ENCODE measurements at regions not wholly inside any gene's neighbourhood (a gene's known extent, or its start where the extent isn't known, plus 50 kb on each side); places are given as distances from the start of the nearest gene placed in this dataset.
"Not testable (repeated sequence)": the region's sequence is repeated elsewhere in the genome, so short reads cannot be mapped to it uniquely, and the experiment has no call there.

DNA sequence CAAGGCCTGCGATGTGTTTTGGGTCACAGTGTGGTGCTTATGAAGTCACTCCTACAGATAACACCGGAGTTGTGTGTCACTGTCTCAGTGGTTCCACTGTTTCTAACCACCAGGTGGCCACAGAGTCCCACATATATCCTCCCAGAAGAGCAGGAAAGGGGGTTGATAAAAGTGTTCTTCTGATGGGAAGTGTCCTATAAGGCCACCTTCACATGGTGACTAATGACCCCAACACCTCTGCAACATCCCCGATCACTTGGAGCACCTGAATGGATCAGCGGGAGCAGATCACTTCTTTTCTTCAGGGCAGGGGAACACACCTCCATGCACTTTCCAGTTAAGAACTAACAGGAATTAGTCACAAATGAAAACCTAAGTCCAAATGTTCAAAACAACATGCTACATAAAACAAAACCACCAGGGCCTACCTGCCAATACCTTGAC lies 111.5 kb downstream of the PPIAL4G start:
- not testable (repeated sequence) for H3K4me3 ChIP-seq (ENCODE audit: low read depth, low read length)
- DNase-seq (ENCODE audit: low read depth) = peak; percentile 76
- TF ChIP-seq, protein P1, sequence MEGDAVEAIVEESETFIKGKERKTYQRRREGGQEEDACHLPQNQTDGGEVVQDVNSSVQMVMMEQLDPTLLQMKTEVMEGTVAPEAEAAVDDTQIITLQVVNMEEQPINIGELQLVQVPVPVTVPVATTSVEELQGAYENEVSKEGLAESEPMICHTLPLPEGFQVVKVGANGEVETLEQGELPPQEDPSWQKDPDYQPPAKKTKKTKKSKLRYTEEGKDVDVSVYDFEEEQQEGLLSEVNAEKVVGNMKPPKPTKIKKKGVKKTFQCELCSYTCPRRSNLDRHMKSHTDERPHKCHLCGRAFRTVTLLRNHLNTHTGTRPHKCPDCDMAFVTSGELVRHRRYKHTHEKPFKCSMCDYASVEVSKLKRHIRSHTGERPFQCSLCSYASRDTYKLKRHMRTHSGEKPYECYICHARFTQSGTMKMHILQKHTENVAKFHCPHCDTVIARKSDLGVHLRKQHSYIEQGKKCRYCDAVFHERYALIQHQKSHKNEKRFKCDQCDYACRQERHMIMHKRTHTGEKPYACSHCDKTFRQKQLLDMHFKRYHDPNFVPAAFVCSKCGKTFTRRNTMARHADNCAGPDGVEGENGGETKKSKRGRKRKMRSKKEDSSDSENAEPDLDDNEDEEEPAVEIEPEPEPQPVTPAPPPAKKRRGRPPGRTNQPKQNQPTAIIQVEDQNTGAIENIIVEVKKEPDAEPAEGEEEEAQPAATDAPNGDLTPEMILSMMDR (IDR thresholded peaks at IDR 0.05; ENCODE audit: insufficient read depth, low read length) = peak; percentile 68

DNA sequence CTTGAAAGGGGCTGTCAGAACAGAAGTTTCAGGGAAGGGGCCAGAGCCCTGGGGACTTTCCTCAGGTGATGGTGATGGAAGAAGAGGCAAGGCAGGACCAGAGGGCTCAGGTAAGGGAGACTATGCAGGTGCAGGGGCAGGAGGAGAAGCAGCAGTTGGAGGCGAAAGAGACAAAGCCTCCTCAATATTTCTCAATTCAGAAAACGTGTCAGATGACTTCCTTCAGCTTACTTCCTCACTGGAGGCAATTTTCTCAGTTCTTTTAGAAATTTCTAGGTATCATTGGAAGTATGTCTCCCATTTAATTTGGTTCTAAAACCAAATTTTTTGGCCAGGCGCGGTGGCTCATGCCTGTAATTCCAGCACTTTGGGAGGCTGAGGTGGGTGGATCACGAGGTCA lies 112.4 kb downstream of the PPIAL4G start:
- not testable (repeated sequence) for DNase-seq (ENCODE audit: low read depth); H3K4me3 ChIP-seq (ENCODE audit: low read depth, low read length)

DNA sequence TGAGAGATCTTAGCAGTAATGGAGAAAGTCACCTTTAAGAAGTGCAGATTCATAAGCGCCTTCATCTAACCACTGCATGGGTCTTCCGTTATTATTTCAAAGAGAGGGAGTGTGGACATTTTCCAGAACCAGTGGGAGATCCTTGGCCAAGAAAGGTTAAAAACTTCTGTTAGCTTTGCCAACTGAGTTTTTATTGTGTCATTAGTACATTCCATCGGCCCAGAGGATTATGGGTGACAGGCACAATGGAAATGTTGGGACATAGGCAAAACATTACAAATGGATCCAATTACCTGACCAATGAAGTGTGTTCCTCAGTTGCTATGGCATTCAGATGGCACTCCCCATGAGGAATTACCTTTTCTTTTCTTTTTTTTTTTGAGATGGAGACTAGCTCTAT lies 115.5 kb downstream of the PPIAL4G start:
- DNase-seq (ENCODE audit: low read depth) = no peak
- TF ChIP-seq, protein P1 (IDR thresholded peaks at IDR 0.05; ENCODE audit: insufficient read depth, low read length) = no peak
- no peak overlapping the region for H3K4me3 ChIP-seq (ENCODE audit: low read depth, low read length)

DNA sequence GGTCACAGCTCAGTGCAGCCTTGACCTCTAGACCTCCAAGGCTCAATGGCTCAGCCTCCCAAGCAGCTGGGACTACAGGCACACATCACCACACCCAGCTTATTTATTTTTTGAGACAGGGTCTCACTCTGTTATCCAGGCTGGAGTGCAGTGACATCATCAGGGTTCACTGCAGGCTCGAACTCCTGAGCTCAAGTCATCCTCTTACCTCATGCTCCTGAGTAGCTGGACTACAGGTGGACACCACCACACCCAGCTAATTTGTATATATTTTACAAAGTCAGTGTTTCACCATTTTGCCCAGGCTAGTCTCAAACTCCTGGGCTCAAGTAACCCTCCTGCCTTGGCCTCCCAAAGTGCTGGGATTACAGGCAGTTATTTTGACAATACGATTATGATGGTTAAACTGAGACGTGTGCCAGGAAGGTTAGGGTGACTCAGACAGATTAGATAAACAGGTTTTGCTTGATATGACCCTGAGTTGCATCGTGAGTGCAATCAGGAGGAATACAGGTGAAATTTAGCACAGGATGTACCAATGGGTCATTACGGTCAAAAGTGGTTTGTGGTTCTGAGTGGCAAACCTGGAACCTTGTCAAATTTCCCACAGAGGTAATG lies 116.9 kb downstream of the PPIAL4G start:
- DNase-seq (ENCODE audit: low read depth) = not testable (repeated sequence)

DNA sequence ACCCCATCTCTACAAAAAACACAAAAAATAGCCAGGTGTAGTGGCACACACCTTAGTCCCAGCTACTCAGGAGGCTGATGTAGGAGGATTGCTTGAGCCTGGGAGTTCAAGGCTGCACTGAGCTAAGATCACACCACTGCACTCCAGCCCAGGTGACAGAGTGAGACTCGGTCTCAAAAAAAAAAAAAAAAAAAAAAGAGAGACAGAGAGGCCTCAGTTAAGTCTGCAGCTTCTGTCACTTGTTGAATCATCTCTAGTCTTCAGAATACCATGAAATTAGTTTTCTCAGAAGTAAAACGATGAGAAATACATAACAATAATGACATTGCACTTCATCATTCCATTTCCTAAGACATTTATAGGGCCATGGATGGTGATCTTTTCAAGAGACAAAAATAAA lies 118.0 kb downstream of the PPIAL4G start:
- not testable (repeated sequence) for DNase-seq (ENCODE audit: low read depth); H3K4me3 ChIP-seq (ENCODE audit: low read depth, low read length)

More for the DNA sequence above, 116.9 kb downstream of the PPIAL4G start:
- H3K4me3 ChIP-seq (ENCODE audit: low read depth, low read length) = not testable (repeated sequence)

DNA sequence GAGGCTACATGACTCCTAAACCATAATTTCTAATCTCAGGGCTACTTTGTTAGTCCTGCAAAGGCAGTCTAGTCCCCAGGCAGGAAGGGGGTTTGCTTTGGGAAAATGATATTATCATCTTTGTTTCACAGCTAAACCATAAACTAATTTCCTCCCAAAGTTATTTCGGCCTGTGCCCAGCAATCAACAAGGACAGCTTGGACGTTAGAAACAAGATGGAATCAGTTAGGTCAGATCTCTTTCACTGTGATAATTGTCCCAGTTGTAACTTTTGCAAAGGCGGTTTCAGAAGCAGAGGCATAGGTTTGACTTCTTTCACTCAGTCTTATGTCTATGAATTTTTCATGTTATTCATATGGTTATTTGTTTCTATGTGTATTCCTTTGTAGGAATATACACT lies 119.1 kb downstream of the PPIAL4G start:
- not testable (repeated sequence) for DNase-seq (ENCODE audit: low read depth)

DNA sequence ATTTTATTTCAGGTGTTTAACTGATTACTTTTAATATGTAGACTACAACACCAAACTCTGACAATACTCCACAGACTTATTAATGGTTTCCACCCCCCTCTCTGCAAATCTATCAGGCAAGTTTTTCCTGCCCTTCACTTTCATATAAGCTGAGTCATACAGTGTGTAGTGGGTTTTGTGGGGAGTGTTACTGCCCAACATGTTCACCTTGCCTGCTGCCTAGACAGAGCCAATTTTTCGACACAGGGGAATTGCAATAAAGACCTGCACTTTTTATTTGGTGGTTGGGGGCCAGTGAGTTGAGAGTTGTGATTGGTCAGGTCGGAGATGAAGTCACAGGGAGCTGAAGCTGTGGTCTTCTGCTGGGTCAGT lies 119.7 kb downstream of the PPIAL4G start:
- no peak overlapping the region for H3K4me3 ChIP-seq (ENCODE audit: low read depth, low read length)
- DNase-seq (ENCODE audit: low read depth) = no peak
- TF ChIP-seq, protein P1 (IDR thresholded peaks at IDR 0.05; ENCODE audit: insufficient read depth, low read length) = no peak

More for the DNA sequence above, 119.1 kb downstream of the PPIAL4G start:
- not testable (repeated sequence) for H3K4me3 ChIP-seq (ENCODE audit: low read depth, low read length)

DNA sequence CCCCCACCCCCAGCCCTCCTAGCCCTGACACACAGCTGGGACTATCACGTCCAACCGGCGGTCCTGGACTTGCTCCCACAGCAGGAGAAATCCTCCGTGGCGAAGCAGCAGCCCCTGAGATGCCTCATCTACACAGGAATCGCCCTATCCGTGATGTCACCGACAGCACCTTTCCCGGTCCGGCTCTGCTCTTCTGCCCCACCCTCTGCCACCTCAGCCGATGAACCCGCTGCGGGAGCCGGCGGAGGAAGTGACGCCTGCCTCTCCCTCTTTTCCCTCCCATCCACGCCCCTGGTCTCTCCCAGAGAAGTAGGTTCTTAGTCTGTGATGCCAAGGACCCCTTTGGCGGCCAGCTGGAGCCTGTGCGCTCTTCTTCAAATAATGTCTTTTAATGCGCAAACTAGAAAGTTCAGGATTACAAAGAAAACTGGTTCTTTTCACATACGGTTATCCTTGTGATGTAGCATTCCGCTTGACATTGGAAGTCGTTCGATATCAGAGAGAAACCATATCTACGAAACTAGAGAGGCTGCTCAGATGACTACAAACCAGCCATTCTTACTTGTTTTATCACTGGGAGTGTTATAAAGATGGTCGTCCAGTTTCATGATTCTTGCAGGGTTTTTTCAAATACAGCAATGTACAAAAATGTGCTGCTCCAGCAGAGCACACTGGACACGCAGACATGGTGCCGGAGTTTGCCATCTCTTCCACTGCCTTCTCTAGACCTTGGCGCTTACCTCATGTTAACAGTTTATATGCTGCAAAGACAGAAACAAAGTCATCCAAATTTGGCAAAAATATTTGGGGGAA lies 120.3 kb downstream of the PPIAL4G start:
- H3K4me3 ChIP-seq (ENCODE audit: low read depth, low read length) = no peak overlapping the region

More for the DNA sequence above, 120.3 kb downstream of the PPIAL4G start:
- TF ChIP-seq, protein P1 (IDR thresholded peaks at IDR 0.05; ENCODE audit: insufficient read depth, low read length) = no peak
- no peak for DNase-seq (ENCODE audit: low read depth)
